ENCODE measurements at regions not wholly inside any gene's neighbourhood (a gene's known extent, or its start where the extent isn't known, plus 50 kb on each side); places are given as distances from the start of the nearest gene placed in this dataset.

DNA sequence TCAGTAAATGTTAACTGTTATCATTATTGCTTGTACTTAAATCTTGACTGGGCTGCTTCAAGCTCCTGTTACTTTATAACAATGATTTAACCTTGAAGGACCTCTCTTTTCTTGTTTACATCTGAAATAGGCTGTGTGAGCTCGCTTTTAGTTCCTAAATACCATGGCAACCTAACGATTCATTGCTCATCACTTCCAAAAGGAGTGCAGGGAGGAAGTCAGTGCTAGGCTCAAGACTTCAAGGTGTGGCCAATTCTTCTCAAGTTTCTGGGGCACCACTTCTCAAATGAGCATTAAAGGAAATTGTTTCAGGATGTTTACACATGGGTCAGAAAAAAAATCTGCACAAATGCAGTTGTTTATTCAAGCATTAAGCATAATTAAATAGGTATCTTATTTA lies 284.2 kb downstream of the MTERF1 start:
- TF ChIP-seq, protein P1, sequence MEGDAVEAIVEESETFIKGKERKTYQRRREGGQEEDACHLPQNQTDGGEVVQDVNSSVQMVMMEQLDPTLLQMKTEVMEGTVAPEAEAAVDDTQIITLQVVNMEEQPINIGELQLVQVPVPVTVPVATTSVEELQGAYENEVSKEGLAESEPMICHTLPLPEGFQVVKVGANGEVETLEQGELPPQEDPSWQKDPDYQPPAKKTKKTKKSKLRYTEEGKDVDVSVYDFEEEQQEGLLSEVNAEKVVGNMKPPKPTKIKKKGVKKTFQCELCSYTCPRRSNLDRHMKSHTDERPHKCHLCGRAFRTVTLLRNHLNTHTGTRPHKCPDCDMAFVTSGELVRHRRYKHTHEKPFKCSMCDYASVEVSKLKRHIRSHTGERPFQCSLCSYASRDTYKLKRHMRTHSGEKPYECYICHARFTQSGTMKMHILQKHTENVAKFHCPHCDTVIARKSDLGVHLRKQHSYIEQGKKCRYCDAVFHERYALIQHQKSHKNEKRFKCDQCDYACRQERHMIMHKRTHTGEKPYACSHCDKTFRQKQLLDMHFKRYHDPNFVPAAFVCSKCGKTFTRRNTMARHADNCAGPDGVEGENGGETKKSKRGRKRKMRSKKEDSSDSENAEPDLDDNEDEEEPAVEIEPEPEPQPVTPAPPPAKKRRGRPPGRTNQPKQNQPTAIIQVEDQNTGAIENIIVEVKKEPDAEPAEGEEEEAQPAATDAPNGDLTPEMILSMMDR (IDR thresholded peaks at IDR 0.05): no peak
- TF ChIP-seq EP300 (IDR thresholded peaks at IDR 0.05) (no peak), POLR2AphosphoS5 (IDR thresholded peaks at IDR 0.05) (no peak), POLR2A (IDR thresholded peaks at IDR 0.05) (no peak)

Data from gastroesophageal sphincter (tissue), 3 donors.